ENCODE measurements at regions not wholly inside any gene's neighbourhood (a gene's known extent, or its start where the extent isn't known, plus 50 kb on each side); places are given as distances from the start of the nearest gene placed in this dataset.
A peak's percentile ranks its signal among the peaks of the same experiment; 100 is the strongest.
"Not testable (repeated sequence)": the region's sequence is repeated elsewhere in the genome, so short reads cannot be mapped to it uniquely, and the experiment has no call there.

DNA sequence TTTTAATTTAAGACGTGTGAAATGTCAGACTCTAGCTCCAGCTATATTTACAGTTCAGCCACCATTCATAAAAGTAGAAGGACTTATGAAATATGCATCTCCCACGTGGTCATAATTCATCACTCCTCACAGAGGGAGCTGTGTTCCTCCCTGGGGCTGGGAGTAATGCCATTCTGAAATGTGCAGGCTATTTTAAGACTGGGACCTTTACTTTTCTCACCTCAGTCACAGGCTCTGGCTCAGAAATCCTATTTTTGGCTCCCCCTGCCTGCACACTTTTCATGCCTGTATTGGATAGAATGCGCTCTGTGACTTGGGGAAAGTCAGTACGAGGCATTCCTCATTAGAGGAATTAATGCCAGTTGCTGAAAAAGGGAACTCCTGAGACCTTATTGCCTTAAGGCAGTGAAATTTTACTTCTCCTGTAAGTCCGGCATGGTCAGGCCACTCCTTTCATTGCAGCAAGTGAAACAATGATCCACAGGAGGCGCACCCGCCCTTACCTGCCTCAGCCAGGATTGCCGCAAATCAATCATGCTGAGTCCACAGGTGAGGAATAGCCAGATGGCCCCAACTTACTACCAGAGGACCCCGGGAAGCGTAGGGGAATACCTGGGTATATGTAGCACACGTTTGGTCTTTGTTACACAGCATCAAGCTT is 1133.2 kb upstream of the TMEM132C start:
- no peaks in the 10 kb centered on the region for H3K36me3 ChIP-seq (ENCODE audit: low read depth, low read length)
- no peaks in the 10 kb centered on the region for H3K9me2 ChIP-seq (replicated peaks; ENCODE audit: low read length)
- no peaks in the 10 kb centered on the region for H3F3A ChIP-seq (ENCODE audit: low read length, unreplicated experiment)
- H3K9ac ChIP-seq (ENCODE audit: low read length), result no peak overlapping the region
- no TSS peak for BruUV-seq (replicated peaks)
- ATAC-seq (peak; percentile 30), DNase-seq (peak; percentile 35)
- peak overlapping the region; percentile 55 for H2AFZ ChIP-seq (ENCODE audit: low read length)
- peaks cover 5% of the 10 kb centered on the region; the same call in 1 of the 2 replicates for H3K4me1 ChIP-seq (ENCODE audit: insufficient read depth, low read length)
- CTCF ChIA-PET, result no interaction called here
- TF ChIP-seq, protein P1, sequence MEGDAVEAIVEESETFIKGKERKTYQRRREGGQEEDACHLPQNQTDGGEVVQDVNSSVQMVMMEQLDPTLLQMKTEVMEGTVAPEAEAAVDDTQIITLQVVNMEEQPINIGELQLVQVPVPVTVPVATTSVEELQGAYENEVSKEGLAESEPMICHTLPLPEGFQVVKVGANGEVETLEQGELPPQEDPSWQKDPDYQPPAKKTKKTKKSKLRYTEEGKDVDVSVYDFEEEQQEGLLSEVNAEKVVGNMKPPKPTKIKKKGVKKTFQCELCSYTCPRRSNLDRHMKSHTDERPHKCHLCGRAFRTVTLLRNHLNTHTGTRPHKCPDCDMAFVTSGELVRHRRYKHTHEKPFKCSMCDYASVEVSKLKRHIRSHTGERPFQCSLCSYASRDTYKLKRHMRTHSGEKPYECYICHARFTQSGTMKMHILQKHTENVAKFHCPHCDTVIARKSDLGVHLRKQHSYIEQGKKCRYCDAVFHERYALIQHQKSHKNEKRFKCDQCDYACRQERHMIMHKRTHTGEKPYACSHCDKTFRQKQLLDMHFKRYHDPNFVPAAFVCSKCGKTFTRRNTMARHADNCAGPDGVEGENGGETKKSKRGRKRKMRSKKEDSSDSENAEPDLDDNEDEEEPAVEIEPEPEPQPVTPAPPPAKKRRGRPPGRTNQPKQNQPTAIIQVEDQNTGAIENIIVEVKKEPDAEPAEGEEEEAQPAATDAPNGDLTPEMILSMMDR (conservative IDR thresholded peaks at IDR 0.05; ENCODE audit: low read depth, low read length), result peak; percentile 43
- TF ChIP-seq EZH2phosphoT487 (IDR thresholded peaks at IDR 0.05; ENCODE audit: borderline replicate concordance, low read length) (no peak), EZH2 (IDR thresholded peaks at IDR 0.05; ENCODE audit: low read length, unreplicated experiment) (no peak)
- H3K9me3 ChIP-seq (ENCODE audit: low read length), result no peaks in the 10 kb centered on the region
- no peaks in the 10 kb centered on the region for H3K79me2 ChIP-seq (ENCODE audit: low read length)
- H3K4me3 ChIP-seq (ENCODE audit: low read length), result no peak overlapping the region
- H3K4me2 ChIP-seq (ENCODE audit: low read length), result peak overlapping the region; percentile 35; the same call in 1 of the 2 replicates
- intact Hi-C loops (cut with micrococcal nuclease), result no loop called here
- H4K20me1 ChIP-seq (ENCODE audit: low read length), result no peaks in the 10 kb centered on the region
- H3K27me3 ChIP-seq (ENCODE audit: low read length), result no peaks in the 10 kb centered on the region
- H3K27ac ChIP-seq (ENCODE audit: low read length), result peak overlapping the region; percentile 19; the same call in 1 of the 2 replicates
- POLR2A ChIA-PET (ENCODE audit: unreplicated experiment), result interaction anchor here (0.7 kb wide), 1 partner anchor 26 kb away, joined by 4 read pairs; no protein-coding TSS in a partner anchor

DNA sequence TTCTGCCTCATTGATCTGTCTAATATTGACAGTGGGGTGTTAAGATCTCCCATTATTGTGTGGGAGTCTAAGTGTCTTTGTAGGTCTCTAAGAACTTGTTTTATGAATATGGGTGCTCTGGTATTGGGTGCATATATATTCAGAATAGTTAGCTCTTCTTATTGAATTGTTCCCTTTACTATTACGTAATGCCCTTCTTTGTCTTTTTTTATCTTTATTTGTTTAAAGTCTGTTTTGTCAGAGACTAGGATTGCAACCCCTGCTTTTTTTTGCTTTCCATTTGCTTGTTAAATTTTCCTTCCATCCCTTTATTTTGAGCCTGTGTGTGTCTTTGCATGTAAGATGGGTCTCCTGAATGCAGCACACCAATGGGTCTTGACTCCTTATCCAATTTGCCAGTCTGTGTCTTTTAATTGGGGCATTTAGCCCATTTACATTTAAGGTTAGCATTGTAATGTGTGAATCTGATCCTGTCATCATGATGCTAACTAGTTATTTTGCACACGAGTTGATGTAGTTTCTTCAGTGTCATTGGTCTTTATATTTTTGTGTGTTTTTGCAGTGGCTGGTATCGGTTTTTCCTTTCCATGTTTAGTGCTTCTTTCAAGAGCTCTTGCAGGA is 1126.0 kb upstream of the TMEM132C start:
- H3K4me2 ChIP-seq (ENCODE audit: low read length); DNase-seq; H3K9me2 ChIP-seq (replicated peaks; ENCODE audit: low read length); H3K9me3 ChIP-seq (ENCODE audit: low read length); ATAC-seq; H3K27ac ChIP-seq (ENCODE audit: low read length); BruUV-seq (replicated peaks); H3K79me2 ChIP-seq (ENCODE audit: low read length); H3K9ac ChIP-seq (ENCODE audit: low read length); H3K27me3 ChIP-seq (ENCODE audit: low read length); intact Hi-C loops (cut with micrococcal nuclease); CTCF ChIA-PET; H3K4me3 ChIP-seq (ENCODE audit: low read length); H4K20me1 ChIP-seq (ENCODE audit: low read length); H3F3A ChIP-seq (ENCODE audit: low read length, unreplicated experiment); H3K36me3 ChIP-seq (ENCODE audit: low read depth, low read length); H3K4me1 ChIP-seq (ENCODE audit: insufficient read depth, low read length); H2AFZ ChIP-seq (ENCODE audit: low read length); POLR2A ChIA-PET (ENCODE audit: unreplicated experiment): not testable (repeated sequence)

DNA sequence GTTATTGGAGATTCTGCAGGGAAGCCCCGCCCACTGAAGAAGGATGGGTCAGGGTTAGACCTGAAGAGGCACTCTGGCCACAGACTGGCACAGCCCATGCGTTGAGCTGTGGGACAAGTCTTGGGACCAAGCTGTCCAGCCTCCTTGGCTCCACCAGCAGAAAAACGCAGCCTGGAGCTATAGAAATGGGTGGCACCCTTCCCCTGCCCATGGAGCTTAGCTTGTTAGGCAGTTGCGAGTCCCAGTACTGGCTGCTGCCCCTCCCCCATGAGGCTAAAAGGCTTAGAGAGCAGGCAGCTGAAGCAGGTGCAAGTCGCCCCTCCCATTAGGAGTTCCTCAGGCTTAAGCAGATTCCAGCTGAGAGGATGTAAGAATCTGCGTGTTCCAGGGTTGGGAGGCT is 1124.0 kb upstream of the TMEM132C start:
- Histone ChIP-seq H3K9me2 (replicated peaks; ENCODE audit: low read length) (no peaks in the 10 kb centered on the region), H3K27me3 (ENCODE audit: low read length) (no peaks in the 10 kb centered on the region), H3K79me2 (ENCODE audit: low read length) (no peaks in the 10 kb centered on the region), H3K27ac (ENCODE audit: low read length) (no peak overlapping the region), H3K9ac (ENCODE audit: low read length) (no peak overlapping the region), H3K9me3 (ENCODE audit: low read length) (no peaks in the 10 kb centered on the region), H4K20me1 (ENCODE audit: low read length) (no peaks in the 10 kb centered on the region), H3K4me3 (ENCODE audit: low read length) (no peak overlapping the region), H3K4me1 (ENCODE audit: insufficient read depth, low read length) (no peaks in the 10 kb centered on the region), H3K36me3 (ENCODE audit: low read depth, low read length) (no peaks in the 10 kb centered on the region), H2AFZ (ENCODE audit: low read length) (no peak overlapping the region), H3F3A (ENCODE audit: low read length, unreplicated experiment) (no peaks in the 10 kb centered on the region), H3K4me2 (ENCODE audit: low read length) (no peak overlapping the region)
- ChIA-PET POLR2A (ENCODE audit: unreplicated experiment) (no interaction called here), CTCF (no interaction called here)
- no TSS peak for BruUV-seq (replicated peaks)
- intact Hi-C loops (cut with micrococcal nuclease), result no loop called here
- DNase-seq, result no peak
- TF ChIP-seq EZH2phosphoT487 (IDR thresholded peaks at IDR 0.05; ENCODE audit: borderline replicate concordance, low read length) (no peak), EZH2 (IDR thresholded peaks at IDR 0.05; ENCODE audit: low read length, unreplicated experiment) (no peak)
- TF ChIP-seq, protein P1 (conservative IDR thresholded peaks at IDR 0.05; ENCODE audit: low read depth, low read length), result no peak
- ATAC-seq, result no peak

Measured in PC-3 (cell line).